NOMO-1 (cell line): ENCODE measurements at regions not wholly inside any gene's neighbourhood (a gene's known extent, or its start where the extent isn't known, plus 50 kb on each side); places are given as distances from the start of the nearest gene placed in this dataset.

ENCODE experiments used
- DNase-seq, 2 experiments: peaks; one replicate each; lab custom pipeline; 2025; ENCODE audit not compliant: unreplicated experiment in 2 of 2; lab: John Stamatoyannopoulos, UW

- DNase-seq = no peak
Observed at GRCh38 chr7:124692425-124692824, 73.2 kb downstream of the GPR37 start.

- DNase-seq = no peak
Observed at GRCh38 chr7:124690840-124691239, 74.8 kb downstream of the GPR37 start.

- DNase-seq = no peak
Observed at GRCh38 chr7:124689931-124690330, 75.7 kb downstream of the GPR37 start.

GRCh38 chr7:124689523-124689922, 76.1 kb downstream of the GPR37 start:
- no peak for DNase-seq

- DNase-seq = no peak
Observed at GRCh38 chr7:124688991-124689390, 76.6 kb downstream of the GPR37 start.

GRCh38 chr7:124686543-124687171, 78.9 kb downstream of the GPR37 start:
- no peak for DNase-seq

GRCh38 chr7:124681946-124682345, 83.6 kb downstream of the GPR37 start:
- no peak for DNase-seq

GRCh38 chr7:124680304-124680703, 85.3 kb downstream of the GPR37 start:
- no peak for DNase-seq

- no peak for DNase-seq
Observed at GRCh38 chr7:124679586-124680225, 85.9 kb downstream of the GPR37 start.

- no peak for DNase-seq
Observed at GRCh38 chr7:124679146-124679545, 86.4 kb downstream of the GPR37 start.

GRCh38 chr7:124674451-124674850, 91.1 kb downstream of the GPR37 start:
- no peak for DNase-seq

- no peak for DNase-seq
Observed at GRCh38 chr7:124672011-124672410, 93.6 kb downstream of the GPR37 start.

- no peak for DNase-seq
Observed at GRCh38 chr7:124667312-124668153, 98.1 kb downstream of the GPR37 start.

- DNase-seq = no peak
Observed at GRCh38 chr7:124662937-124663336, 102.7 kb downstream of the GPR37 start.

GRCh38 chr7:124662372-124662771, 103.2 kb downstream of the GPR37 start:
- DNase-seq = no peak

- DNase-seq = no peak
Observed at GRCh38 chr7:124655990-124656389, 109.6 kb downstream of the GPR37 start.

GRCh38 chr7:124652237-124652636, 113.4 kb downstream of the GPR37 start:
- DNase-seq = no peak

GRCh38 chr7:124651136-124651535, 114.5 kb downstream of the GPR37 start:
- no peak for DNase-seq

- no peak for DNase-seq
Observed at GRCh38 chr7:124649397-124650014, 116.1 kb downstream of the GPR37 start.

- no peak for DNase-seq
Observed at GRCh38 chr7:124647630-124648306, 117.8 kb downstream of the GPR37 start.

GRCh38 chr7:124645704-124646103, 119.9 kb downstream of the GPR37 start:
- DNase-seq = no peak
